Colonic mucosa (tissue), 4 donors: ENCODE measurements at regions not wholly inside any gene's neighbourhood (a gene's known extent, or its start where the extent isn't known, plus 50 kb on each side); places are given as distances from the start of the nearest gene placed in this dataset.

Source experiments
- DNase-seq: peaks from one replicate; pipeline ENCODE4 v3.0.0-alpha.2; 2020
- H3K27ac ChIP-seq: fragments of 200-600 bp; one replicate; pipeline ENCODE4 v1.8.0; 2021
- H3K27me3 ChIP-seq: fragments of 200-600 bp; one replicate; pipeline ENCODE4 v1.8.0; 2021
- H3K36me3 ChIP-seq: fragments of 200-600 bp; one replicate; pipeline ENCODE4 v1.8.0; 2021
- H3K4me1 ChIP-seq: fragments of 200-600 bp; one replicate; pipeline ENCODE4 v1.8.0; 2021; ENCODE audit warnings: mild to moderate bottlenecking
- H3K4me3 ChIP-seq: fragments of 200-600 bp; one replicate; pipeline ENCODE4 v1.8.0; 2021
- H3K9ac ChIP-seq, 2 donors: one replicate each; pipeline ENCODE4 v1.7.0; 2013; ENCODE audit warnings: control low read depth in 2 of 2, low read depth in 2 of 2, low read length in 2 of 2
- H3K9me3 ChIP-seq: fragments of 200-600 bp; one replicate; pipeline ENCODE4 v1.8.0; 2021
- CTCF ChIP-seq: fragments of 200-600 bp; IDR thresholded peaks from one replicate; pipeline ENCODE4 v1.8.0; 2022; ENCODE audit warnings: antibody characterized with exemption, mild to moderate bottlenecking
- intact Hi-C: fragments of 100-400 bp; cut with DNase I; formaldehyde crosslinking; loops from one replicate; pipeline ENCODE4 v1.14.1; 2022
- donor health status: healthy.
- donor health status: DM: no; HTN: no; CAD: no.
- donor health status: DM: no; HTN: no; CAD: no.

GRCh38 chr13:33934343-33934742 is 116.4 kb downstream of the RFC3 start:
- Histone ChIP-seq H3K36me3 (no peaks in the 10 kb centered on the region), H3K27me3 (no peaks in the 10 kb centered on the region), H3K4me1 (no peaks in the 10 kb centered on the region), H3K9ac (no peak overlapping the region), H3K27ac (no peak overlapping the region), H3K9me3 (no peaks in the 10 kb centered on the region), H3K4me3 (no peak overlapping the region)
- intact Hi-C loops: loop anchor here (5.0 kb wide), 1 partner anchor 143 kb away; no protein-coding TSS in a partner anchor
- no peak for TF ChIP-seq CTCF
- no peak for DNase-seq

DNA sequence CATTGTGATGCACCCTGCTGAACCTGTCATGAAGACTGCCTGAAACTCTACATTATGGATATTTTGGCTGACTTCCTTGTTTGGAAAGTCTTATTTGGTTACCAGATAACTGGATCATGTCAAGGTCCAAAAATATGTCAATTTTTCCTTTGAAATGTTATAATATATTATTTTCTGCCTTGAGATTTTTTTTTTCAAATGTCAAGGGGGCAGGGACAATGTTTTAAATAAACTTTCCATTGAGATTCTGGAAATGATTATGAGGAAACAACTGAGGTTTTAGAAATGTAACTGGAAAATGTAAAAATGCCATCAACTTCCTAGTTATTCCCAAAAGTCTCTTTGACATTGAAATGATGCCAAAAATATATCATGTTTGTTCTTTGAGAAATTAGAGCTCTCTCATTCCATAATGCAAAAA is 117.0 kb downstream of the RFC3 start:
- Histone ChIP-seq H3K9ac (no peak overlapping the region), H3K36me3 (no peaks in the 10 kb centered on the region), H3K27me3 (no peaks in the 10 kb centered on the region), H3K4me3 (no peak overlapping the region), H3K4me1 (no peaks in the 10 kb centered on the region), H3K9me3 (no peaks in the 10 kb centered on the region), H3K27ac (no peak overlapping the region)
- intact Hi-C loops: loop anchor here (5.0 kb wide), 1 partner anchor 142 kb away; no protein-coding TSS in a partner anchor
- no peak for DNase-seq
- no peak for TF ChIP-seq CTCF

- Histone ChIP-seq H3K27me3 (no peaks in the 10 kb centered on the region), H3K9ac (no peak overlapping the region), H3K4me1 (no peaks in the 10 kb centered on the region), H3K9me3 (no peaks in the 10 kb centered on the region), H3K27ac (no peak overlapping the region), H3K4me3 (no peak overlapping the region), H3K36me3 (no peaks in the 10 kb centered on the region)
- no peak for TF ChIP-seq CTCF
- no peak for DNase-seq
- intact Hi-C loops: no loop called here
These were observed 118.0 kb downstream of the RFC3 start for GRCh38 chr13:33935969-33936368.

DNA sequence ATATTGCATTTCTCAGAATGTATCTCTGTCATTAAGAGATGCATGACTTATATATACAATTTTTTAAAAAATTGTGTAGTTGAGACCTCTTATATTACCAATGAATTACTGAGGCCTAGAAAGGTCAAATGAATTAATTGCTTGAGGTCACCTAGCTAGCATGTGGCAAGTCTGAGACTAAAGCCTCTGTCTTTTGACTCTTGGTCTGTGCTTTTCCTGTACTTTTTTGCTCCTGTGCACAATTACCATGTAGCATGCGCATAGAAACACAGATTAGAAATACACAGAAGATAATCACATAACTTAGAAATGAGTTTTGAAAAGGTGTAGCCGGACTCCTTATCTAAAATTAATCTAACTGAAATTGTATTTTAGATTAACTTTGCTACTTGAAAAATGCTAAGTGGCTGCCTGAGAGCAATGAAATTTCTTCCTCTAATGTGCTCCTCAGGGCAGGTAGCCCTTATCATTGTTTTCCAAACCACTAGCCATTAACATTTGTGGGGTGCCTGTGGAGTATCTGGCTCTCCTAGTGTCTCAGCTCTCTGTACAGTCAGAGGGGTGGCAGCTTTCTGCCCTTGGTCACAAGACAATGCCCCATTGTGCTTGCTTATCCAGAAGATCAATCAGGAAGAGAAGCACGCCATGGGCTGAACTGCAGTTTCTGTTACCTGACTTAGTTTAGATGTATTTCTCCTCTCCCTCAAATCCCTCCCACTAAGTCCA is 119.6 kb downstream of the RFC3 start:
- Histone ChIP-seq H3K4me3 (no peak overlapping the region), H3K27me3 (no peaks in the 10 kb centered on the region), H3K36me3 (no peaks in the 10 kb centered on the region), H3K9ac (no peak overlapping the region), H3K27ac (no peak overlapping the region), H3K9me3 (no peaks in the 10 kb centered on the region), H3K4me1 (no peaks in the 10 kb centered on the region)
- no peak for TF ChIP-seq CTCF
- no peak for DNase-seq
- intact Hi-C loops: no loop called here

GRCh38 chr13:33940256-33940655 is 122.3 kb downstream of the RFC3 start:
- DNase-seq: no peak
- Histone ChIP-seq H3K27ac (no peak overlapping the region), H3K4me1 (no peaks in the 10 kb centered on the region), H3K36me3 (no peaks in the 10 kb centered on the region), H3K27me3 (no peaks in the 10 kb centered on the region), H3K9me3 (no peaks in the 10 kb centered on the region), H3K4me3 (no peak overlapping the region), H3K9ac (no peak overlapping the region)
- TF ChIP-seq CTCF: no peak
- intact Hi-C loops: no loop called here
